ENCODE measurements at regions not wholly inside any gene's neighbourhood (a gene's known extent, or its start where the extent isn't known, plus 50 kb on each side); places are given as distances from the start of the nearest gene placed in this dataset.

- DNase-seq (ENCODE audit: low read depth), result no peak
- TF ChIP-seq CTCF (conservative IDR thresholded peaks at IDR 0.05; ENCODE audit: low read length), result no peak
These were observed 718.8 kb upstream of the LRFN5 start for GRCh38 chr14:40887912-40888311.

GRCh38 chr14:40870252-40870651, 736.4 kb upstream of the LRFN5 start:
- TF ChIP-seq CTCF (conservative IDR thresholded peaks at IDR 0.05; ENCODE audit: low read length), result no peak
- DNase-seq (ENCODE audit: low read depth), result no peak
- no peak overlapping the region for H3K4me3 ChIP-seq (ENCODE audit: low read length)

More at GRCh38 chr14:40887912-40888311, 718.8 kb upstream of the LRFN5 start:
- H3K4me3 ChIP-seq (ENCODE audit: low read length), result no peak overlapping the region

DNA sequence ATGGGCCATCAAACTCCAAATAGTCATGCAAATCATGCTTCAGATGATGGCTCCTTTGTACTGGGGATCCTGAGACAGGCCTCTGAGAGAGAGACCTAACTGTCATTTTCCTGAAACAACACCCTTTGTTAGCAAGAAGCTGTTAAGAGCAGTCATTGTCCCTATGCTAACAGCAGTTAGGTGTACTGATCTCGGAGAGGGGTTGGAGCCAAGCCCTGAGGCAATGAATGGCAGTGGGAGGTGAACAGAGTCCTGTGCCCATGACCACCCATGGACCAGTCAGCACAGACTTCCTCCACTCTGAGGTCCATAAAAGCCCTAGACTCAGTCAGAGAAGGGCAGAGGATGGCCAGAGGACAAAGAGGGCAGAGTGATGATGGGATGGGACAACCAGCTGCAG, 747.6 kb upstream of the LRFN5 start:
- TF ChIP-seq CTCF (conservative IDR thresholded peaks at IDR 0.05; ENCODE audit: low read length), result no peak
- no peak overlapping the region for H3K4me3 ChIP-seq (ENCODE audit: low read length)
- no peak for DNase-seq (ENCODE audit: low read depth)

DNA sequence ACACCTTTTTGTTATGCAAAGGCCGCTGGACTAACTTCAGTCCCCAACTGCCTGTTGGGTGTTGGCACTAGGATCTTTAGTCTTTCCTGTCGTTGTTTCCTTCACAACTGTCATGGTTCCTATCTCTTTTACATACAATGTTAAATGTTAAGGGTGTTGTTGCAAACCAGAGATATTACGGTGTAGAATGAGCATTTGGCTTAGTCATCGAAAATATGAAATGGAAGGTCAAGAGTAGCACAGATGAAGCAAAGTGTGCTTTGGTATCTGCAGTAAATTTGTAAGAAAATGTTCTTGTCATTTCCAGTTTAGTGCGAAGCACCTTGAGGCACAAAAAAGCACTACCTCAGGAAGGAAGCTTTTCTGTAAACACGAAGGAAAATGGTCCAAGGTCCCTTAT, 751.3 kb upstream of the LRFN5 start:
- DNase-seq (ENCODE audit: low read depth), result no peak
- TF ChIP-seq CTCF (conservative IDR thresholded peaks at IDR 0.05; ENCODE audit: low read length), result no peak
- H3K4me3 ChIP-seq (ENCODE audit: low read length), result no peak overlapping the region

DNA sequence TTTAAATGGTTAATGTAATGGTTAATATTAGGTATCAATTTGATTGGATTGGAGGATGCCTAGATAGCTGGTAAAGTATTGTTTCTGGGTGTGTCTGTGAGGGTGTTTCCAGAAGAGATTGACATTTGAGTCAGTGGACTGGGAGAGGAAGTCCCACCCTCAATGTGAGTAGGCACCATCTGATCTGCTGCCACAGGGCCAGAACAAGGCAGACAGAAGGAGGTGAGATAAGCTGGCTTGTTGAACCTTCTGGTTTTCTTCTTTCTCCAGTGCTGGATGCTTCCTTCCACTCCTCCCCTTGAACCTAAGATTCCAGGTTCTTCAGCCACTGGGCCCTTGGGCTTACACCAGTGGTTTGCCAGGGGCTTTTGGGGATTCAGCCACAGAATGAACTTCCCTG, 756.5 kb upstream of the LRFN5 start:
- no peak for TF ChIP-seq CTCF (conservative IDR thresholded peaks at IDR 0.05; ENCODE audit: low read length)
- no peak for DNase-seq (ENCODE audit: low read depth)
- no peak overlapping the region for H3K4me3 ChIP-seq (ENCODE audit: low read length)

DNA sequence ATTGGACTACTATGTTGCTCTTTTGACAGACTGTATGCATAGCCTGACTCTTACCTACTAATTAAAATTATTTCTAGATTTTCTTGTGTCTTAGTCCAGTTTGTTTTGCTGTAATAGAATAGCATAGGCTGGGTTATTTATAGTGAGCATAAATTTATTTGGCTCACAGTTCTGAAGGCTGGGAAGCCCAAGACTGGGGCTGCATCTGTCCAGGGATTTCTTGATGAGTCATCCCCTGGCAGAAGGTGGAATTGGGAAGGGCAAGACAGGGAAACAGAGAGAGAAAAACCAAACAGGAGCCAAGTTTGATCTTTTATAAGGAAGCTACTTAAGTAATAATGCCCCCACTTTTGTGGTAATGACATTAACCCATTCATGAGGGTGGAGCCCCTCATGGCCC, 759.2 kb upstream of the LRFN5 start:
- no peak overlapping the region for H3K4me3 ChIP-seq (ENCODE audit: low read length)
- no peak for TF ChIP-seq CTCF (conservative IDR thresholded peaks at IDR 0.05; ENCODE audit: low read length)
- no peak for DNase-seq (ENCODE audit: low read depth)

- TF ChIP-seq CTCF (conservative IDR thresholded peaks at IDR 0.05; ENCODE audit: low read length), result no peak
- DNase-seq (ENCODE audit: low read depth), result no peak
- H3K4me3 ChIP-seq (ENCODE audit: low read length), result no peak overlapping the region
These were observed 763.9 kb upstream of the LRFN5 start for GRCh38 chr14:40842816-40843215.

Data from AG10803 (cell line).